CD4-positive, alpha-beta T cell treated with Interleukin-1 beta for 1 hour (primary cell): ENCODE measurements at regions not wholly inside any gene's neighbourhood (a gene's known extent, or its start where the extent isn't known, plus 50 kb on each side); places are given as distances from the start of the nearest gene placed in this dataset.

Experiments used
- DNase-seq, 2 donors: peaks; one replicate each; pipeline ENCODE4 v3.0.0-alpha.2; 2020 to 2022

GRCh38 chr1:87636198-87636892, 307.7 kb downstream of the LMO4 start:
- no peak for DNase-seq

GRCh38 chr1:87638636-87639035, 310.0 kb downstream of the LMO4 start:
- DNase-seq, result no peak

GRCh38 chr1:87641996-87642395, 313.3 kb downstream of the LMO4 start:
- DNase-seq, result no peak

GRCh38 chr1:87642581-87643221, 314.0 kb downstream of the LMO4 start:
- DNase-seq, result no peak

- DNase-seq, result no peak
Observed at GRCh38 chr1:87644033-87644578, 315.4 kb downstream of the LMO4 start.

GRCh38 chr1:87644579-87645190, 316.0 kb downstream of the LMO4 start:
- no peak for DNase-seq

GRCh38 chr1:87647430-87648177, 318.9 kb downstream of the LMO4 start:
- DNase-seq, result no peak

- DNase-seq, result no peak
Observed at GRCh38 chr1:87648323-87649119, 319.8 kb downstream of the LMO4 start.

GRCh38 chr1:87650306-87650705, 321.6 kb downstream of the LMO4 start:
- DNase-seq, result no peak

- DNase-seq, result no peak
Observed at GRCh38 chr1:87652176-87652575, 323.5 kb downstream of the LMO4 start.

- no peak for DNase-seq
Observed at GRCh38 chr1:87665151-87665550, 336.5 kb downstream of the LMO4 start.

- no peak for DNase-seq
Observed at GRCh38 chr1:87666681-87667080, 338.0 kb downstream of the LMO4 start.

GRCh38 chr1:87669674-87670073, 341.0 kb downstream of the LMO4 start:
- no peak for DNase-seq

- no peak for DNase-seq
Observed at GRCh38 chr1:87673309-87673708, 344.6 kb downstream of the LMO4 start.

- DNase-seq, result no peak
Observed at GRCh38 chr1:87673748-87674147, 345.1 kb downstream of the LMO4 start.

GRCh38 chr1:87674791-87675190, 346.1 kb downstream of the LMO4 start:
- DNase-seq, result no peak

GRCh38 chr1:87678266-87678665, 349.6 kb downstream of the LMO4 start:
- DNase-seq, result no peak

- DNase-seq, result no peak
Observed at GRCh38 chr1:87682565-87682964, 353.9 kb downstream of the LMO4 start.

- DNase-seq, result no peak
Observed at GRCh38 chr1:87683196-87683956, 354.7 kb downstream of the LMO4 start.

GRCh38 chr1:87684194-87684593, 355.5 kb downstream of the LMO4 start:
- DNase-seq, result no peak

- DNase-seq, result no peak
Observed at GRCh38 chr1:87684713-87685205, 356.1 kb downstream of the LMO4 start.
